ENCODE measurements at regions not wholly inside any gene's neighbourhood (a gene's known extent, or its start where the extent isn't known, plus 50 kb on each side); places are given as distances from the start of the nearest gene placed in this dataset.

GRCh38 chr3:111012388-111013248 lies 59.0 kb upstream of the NECTIN3 start:
- Histone ChIP-seq H3K27ac (no peak overlapping the region), H3K4me3 (no peak overlapping the region)
- TF ChIP-seq CTCF (IDR thresholded peaks at IDR 0.05): no peak
- DNase-seq (ENCODE audit: low spot score): no peak
